IMR-90 (cell line): ENCODE measurements at regions not wholly inside any gene's neighbourhood (a gene's known extent, or its start where the extent isn't known, plus 50 kb on each side); places are given as distances from the start of the nearest gene placed in this dataset.

ENCODE experiments used
- ATAC-seq: fragments of 200-7000 bp; cut with Tn5 transposase; 2 replicates; pipeline ENCODE4 v1.9.1; 2020; ENCODE audit warnings: low read depth, mild to moderate bottlenecking, moderate library complexity
- BruUV-seq: library from RNA; stranded (reverse); fragments of 400-500 nt; replicated peaks from 2 replicates; lab custom pipeline; 2021; lab: Mats Ljungman, UMichigan
- CTCF ChIA-PET: fragments of 300-600 bp; formaldehyde crosslinking; extraction: SDS; loops from one replicate; lab custom pipeline; 2021; ENCODE audit warnings: antibody characterized with exemption; lab: Yijun Ruan, JAX
- POLR2A ChIA-PET: fragments of 300-600 bp; sonication (Branson Sonifier 250); formaldehyde crosslinking; loops from one replicate; lab custom pipeline; 2022; ENCODE audit warnings: antibody characterized with exemption; ENCODE audit not compliant: unreplicated experiment; lab: Charles Lee
- DNase-seq: peaks from one replicate; pipeline ENCODE4 v3.0.0; 2013
- H2AFZ ChIP-seq: replicated peaks from 2 replicates; pipeline ENCODE3; 2013; ENCODE audit warnings: low read length, mild to moderate bottlenecking; ENCODE audit not compliant: poor library complexity
- H2AK5ac ChIP-seq: 2 replicates; pipeline ENCODE4 v1.6.1; 2013; ENCODE audit warnings: low read depth, low read length, inconsistent platforms
- H2AK9ac ChIP-seq: replicated peaks from 2 replicates; pipeline ENCODE3; 2013; ENCODE audit warnings: mild to moderate bottlenecking, low read depth, low read length, moderate library complexity; ENCODE audit not compliant: poor library complexity
- H2BK120ac ChIP-seq: 2 replicates; pipeline ENCODE4 v1.6.1; 2013; ENCODE audit warnings: low read depth, low read length, inconsistent platforms
- H2BK15ac ChIP-seq: 3 replicates; pipeline ENCODE4 v1.6.1; 2013; ENCODE audit warnings: low read depth, low read length, inconsistent platforms
- H2BK20ac ChIP-seq: 2 replicates; pipeline ENCODE4 v1.6.1; 2013; ENCODE audit warnings: low read depth, mild to moderate bottlenecking, inconsistent platforms, low read length, moderate library complexity
- H2BK5ac ChIP-seq: 2 replicates; pipeline ENCODE4 v1.6.1; 2013; ENCODE audit warnings: mild to moderate bottlenecking, low read depth, low read length, inconsistent platforms; ENCODE audit not compliant: poor library complexity, severe bottlenecking
- H3K14ac ChIP-seq: replicated peaks from 2 replicates; pipeline ENCODE4 v1.6.1; 2013; ENCODE audit warnings: low read depth, low read length, inconsistent platforms
- H3K18ac ChIP-seq: 2 replicates; pipeline ENCODE4 v1.6.1; 2013; ENCODE audit warnings: low read depth, low read length, control low read depth
- H3K23ac ChIP-seq: 2 replicates; pipeline ENCODE4 v1.6.1; 2013; ENCODE audit warnings: low read depth, low read length, inconsistent platforms
- H3K27ac ChIP-seq: 2 replicates; pipeline ENCODE4 v1.5.1; 2013; ENCODE audit warnings: mild to moderate bottlenecking, control low read depth, low read length; ENCODE audit not compliant: insufficient read depth
- H3K27me3 ChIP-seq: 2 replicates; pipeline ENCODE4 v1.6.1; 2013; ENCODE audit warnings: low read length; ENCODE audit not compliant: control insufficient read depth, insufficient read depth
- H3K36me3 ChIP-seq: 2 replicates; pipeline ENCODE4 v1.6.1; 2013; ENCODE audit warnings: low read length, mixed read lengths; ENCODE audit not compliant: control insufficient read depth, insufficient read depth
- H3K4ac ChIP-seq: 2 replicates; pipeline ENCODE4 v1.6.1; 2013; ENCODE audit warnings: low read depth, low read length, inconsistent platforms
- H3K4me1 ChIP-seq: 2 replicates; pipeline ENCODE4 v1.6.1; 2013; ENCODE audit warnings: low read length, mixed read lengths; ENCODE audit not compliant: control insufficient read depth, insufficient read depth
- H3K4me2 ChIP-seq: 2 replicates; pipeline ENCODE4 v1.6.1; 2013; ENCODE audit warnings: low read depth, mild to moderate bottlenecking, control low read depth, low read length, moderate library complexity
- H3K4me3 ChIP-seq: 2 replicates; pipeline ENCODE4 v1.5.1; 2013; ENCODE audit warnings: low read depth, mild to moderate bottlenecking, control low read depth, low read length, moderate library complexity; ENCODE audit not compliant: insufficient read depth
- H3K56ac ChIP-seq: 2 replicates; pipeline ENCODE4 v1.6.1; 2013; ENCODE audit warnings: low read length, inconsistent platforms; ENCODE audit not compliant: insufficient read depth; ENCODE audit errors: extremely low read depth
- H3K79me1 ChIP-seq, 2 experiments: 2 replicates each; pipeline ENCODE4 v1.6.1; 2013; ENCODE audit warnings: low read length in 2 of 2, inconsistent platforms in 1 of 2, low read depth in 1 of 2
- H3K9ac ChIP-seq: 2 replicates; pipeline ENCODE4 v1.6.1; 2013; ENCODE audit warnings: low read depth, low read length, control low read depth
- H3K9me1 ChIP-seq: 2 replicates; pipeline ENCODE4 v1.6.1; 2013; ENCODE audit warnings: low read length, inconsistent platforms; ENCODE audit not compliant: insufficient read depth
- H3K9me3 ChIP-seq: 2 replicates; pipeline ENCODE4 v1.6.1; 2013; ENCODE audit warnings: low read length; ENCODE audit not compliant: control insufficient read depth, insufficient read depth
- H4K20me1 ChIP-seq: 2 replicates; pipeline ENCODE4 v1.6.1; 2013; ENCODE audit warnings: low read length, inconsistent platforms; ENCODE audit not compliant: insufficient read depth
- H4K5ac ChIP-seq: 2 replicates; pipeline ENCODE4 v1.6.1; 2013; ENCODE audit warnings: mild to moderate bottlenecking, low read depth, low read length, control low read depth
- H4K8ac ChIP-seq, 2 experiments: 2 replicates each; pipeline ENCODE4 v1.6.1; 2013; ENCODE audit warnings: low read depth in 2 of 2, low read length in 2 of 2, control low read depth in 1 of 2, inconsistent platforms in 1 of 2
- H4K91ac ChIP-seq: 2 replicates; pipeline ENCODE4 v1.6.1; 2013; ENCODE audit warnings: low read depth, low read length, inconsistent platforms; ENCODE audit not compliant: insufficient read depth
- BHLHE40 ChIP-seq: fragments of 150-350 bp; IDR thresholded peaks from 2 replicates; pipeline ENCODE4 v1.6.1; 2016; ENCODE audit warnings: mild to moderate bottlenecking, low read depth, low read length
- CEBPB ChIP-seq: IDR thresholded peaks from 2 replicates; pipeline ENCODE4 v1.6.1; 2012; ENCODE audit warnings: low read depth, low read length, improper control_type of control experiment
- CHD1 ChIP-seq: IDR thresholded peaks from 2 replicates; pipeline ENCODE4 v1.6.1; 2012; ENCODE audit warnings: low read depth, low read length, improper control_type of control experiment
- CTCF ChIP-seq: conservative IDR thresholded peaks from 2 replicates; pipeline ENCODE4 v1.5.1; 2012; ENCODE audit warnings: mild to moderate bottlenecking, low read depth, low read length, improper control_type of control experiment
- ELK1 ChIP-seq: fragments of 150-350 bp; IDR thresholded peaks from 2 replicates; pipeline ENCODE4 v1.6.1; 2016; ENCODE audit warnings: low read depth, mild to moderate bottlenecking, low read length, moderate library complexity, borderline replicate concordance
- FOS ChIP-seq: fragments of 150-350 bp; IDR thresholded peaks from 2 replicates; pipeline ENCODE4 v1.6.1; 2016; ENCODE audit warnings: low read depth, low read length
- MAFK ChIP-seq: IDR thresholded peaks from 2 replicates; pipeline ENCODE4 v1.6.1; 2012; ENCODE audit warnings: low read depth, low read length, improper control_type of control experiment
- MAZ ChIP-seq: IDR thresholded peaks from 2 replicates; pipeline ENCODE4 v1.6.1; 2012; ENCODE audit warnings: low read depth, mild to moderate bottlenecking, low read length, improper control_type of control experiment, moderate library complexity, borderline replicate concordance
- MXI1 ChIP-seq: IDR thresholded peaks from 2 replicates; pipeline ENCODE4 v1.6.1; 2012; ENCODE audit warnings: low read depth, mild to moderate bottlenecking, low read length, moderate library complexity, borderline replicate concordance
- NFE2L2 ChIP-seq: fragments of 150-350 bp; IDR thresholded peaks from 2 replicates; pipeline ENCODE4 v1.6.1; 2016; ENCODE audit warnings: low read depth, mild to moderate bottlenecking, low read length
- POLR2A ChIP-seq: IDR thresholded peaks from 2 replicates; pipeline ENCODE4 v1.6.1; 2012; ENCODE audit warnings: mild to moderate bottlenecking, low read depth, low read length
- RAD21 ChIP-seq: IDR thresholded peaks from 2 replicates; pipeline ENCODE4 v1.6.1; 2012; ENCODE audit warnings: low read length, improper control_type of control experiment
- RCOR1 ChIP-seq: IDR thresholded peaks from 2 replicates; pipeline ENCODE4 v1.6.1; 2012; ENCODE audit warnings: mild to moderate bottlenecking, low read length, improper control_type of control experiment; ENCODE audit not compliant: insufficient replicate concordance
- RFX5 ChIP-seq: IDR thresholded peaks from 2 replicates; pipeline ENCODE4 v1.8.0; 2012; ENCODE audit warnings: low read depth, mild to moderate bottlenecking, low read length, moderate library complexity
- SMC3 ChIP-seq: fragments of 150-350 bp; IDR thresholded peaks from 2 replicates; pipeline ENCODE4 v1.6.1; 2016; ENCODE audit warnings: low read depth, mild to moderate bottlenecking, antibody characterized with exemption, low read length, moderate library complexity
- WGBS, 2 experiments: methylation state at CpG; one replicate each; pipeline versions ENCODE4 v1.1.5 to v1.1.7; 2013; ENCODE audit warnings: missing lambda C conversion rate in 2 of 2; ENCODE audit not compliant: insufficient read length in 1 of 2; ENCODE audit errors: extremely low coverage in 2 of 2; 5-methylcytosine and 5-hydroxymethylcytosine counted together
- dilution Hi-C: fragments of 300-500 bp; cut with HindIII; formaldehyde crosslinking; loops from one replicate; pipeline ENCODE4 v1.14.3; 2018; ENCODE audit warnings: low sequenced_read_pairs; ENCODE audit not compliant: unreplicated experiment
- in situ Hi-C: fragments of 300-500 bp; cut with MboI; formaldehyde crosslinking; loops from 3 replicates; pipeline ENCODE4 v1.14.3; 2019; ENCODE audit warnings: low sequenced_read_pairs, inconsistent platforms, mixed read lengths
- intact Hi-C: fragments of 100-400 bp; cut with micrococcal nuclease; formaldehyde crosslinking; loops from 2 replicates; pipeline ENCODE4 v1.10.0; 2022
- TF ChIP-seq, protein P1 (sequence below): fragments of 150-350 bp; IDR thresholded peaks from 2 replicates; pipeline ENCODE4 v1.6.1; 2017; ENCODE audit warnings: mild to moderate bottlenecking, antibody characterized with exemption, low read length, low read depth

DNA sequence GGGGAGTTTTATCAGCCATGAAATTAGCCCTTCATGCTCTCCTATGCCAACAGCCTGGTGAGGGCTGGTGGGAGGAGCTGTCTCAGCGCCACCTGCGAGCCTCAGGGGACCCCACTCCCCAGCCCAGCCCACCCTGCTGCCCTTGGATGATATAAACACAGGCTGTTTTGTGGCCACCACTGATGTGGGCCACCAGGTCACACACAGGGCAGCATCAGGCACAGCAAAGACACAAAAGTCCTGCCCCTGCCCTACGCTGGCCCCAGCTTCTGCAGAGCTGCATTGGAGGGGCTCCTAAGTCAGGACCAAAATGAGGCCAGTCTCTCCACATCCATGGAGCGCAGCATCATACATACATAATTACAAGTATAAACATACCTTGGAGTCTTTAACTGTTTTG lies 110.6 kb upstream of the TEX51 start:
- no peak overlapping the region for H4K8ac ChIP-seq
- H2BK20ac ChIP-seq = no peak overlapping the region
- no peak overlapping the region for H3K23ac ChIP-seq
- no peak overlapping the region for H3K4me3 ChIP-seq
- WGBS, 2 experiments = no CpG with 5 or more reads among the region's 4 CpGs
- H2AK5ac ChIP-seq = no peak overlapping the region
- H3K27ac ChIP-seq = no peak overlapping the region
- DNase-seq = no peak
- no peaks in the 10 kb centered on the region; the same call in 1 of the 2 replicates for H3K27me3 ChIP-seq
- H3K79me1 ChIP-seq = no peaks in the 10 kb centered on the region
- no peak overlapping the region for H2BK120ac ChIP-seq
- no peak overlapping the region for H2BK5ac ChIP-seq
- no peaks in the 10 kb centered on the region for H4K20me1 ChIP-seq
- no peak overlapping the region for H3K4me2 ChIP-seq
- H4K5ac ChIP-seq = no peak overlapping the region
- no peak overlapping the region for H3K4ac ChIP-seq
- intact Hi-C loops (no loop called here), in situ Hi-C loops (no loop called here), dilution Hi-C loops (no loop called here)
- no peak overlapping the region for H3K56ac ChIP-seq
- no peaks in the 10 kb centered on the region for H3K4me1 ChIP-seq
- ChIA-PET POLR2A (no interaction called here), CTCF (no interaction called here)
- H3K36me3 ChIP-seq = no peaks in the 10 kb centered on the region
- TF ChIP-seq RFX5 (no peak), RAD21 (no peak), MAZ (no peak), MXI1 (no peak), CEBPB (no peak), NFE2L2 (no peak), CTCF (no peak), BHLHE40 (no peak), FOS (no peak), CHD1 (no peak), ELK1 (no peak), SMC3 (no peak), MAFK (no peak), POLR2A (no peak), RCOR1 (no peak)
- TF ChIP-seq, protein P1, sequence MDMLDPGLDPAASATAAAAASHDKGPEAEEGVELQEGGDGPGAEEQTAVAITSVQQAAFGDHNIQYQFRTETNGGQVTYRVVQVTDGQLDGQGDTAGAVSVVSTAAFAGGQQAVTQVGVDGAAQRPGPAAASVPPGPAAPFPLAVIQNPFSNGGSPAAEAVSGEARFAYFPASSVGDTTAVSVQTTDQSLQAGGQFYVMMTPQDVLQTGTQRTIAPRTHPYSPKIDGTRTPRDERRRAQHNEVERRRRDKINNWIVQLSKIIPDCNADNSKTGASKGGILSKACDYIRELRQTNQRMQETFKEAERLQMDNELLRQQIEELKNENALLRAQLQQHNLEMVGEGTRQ = no peak
- H3K9ac ChIP-seq = no peak overlapping the region
- no peak overlapping the region for H4K91ac ChIP-seq
- H2BK15ac ChIP-seq = no peak overlapping the region
- no peaks in the 10 kb centered on the region for H3K9me1 ChIP-seq
- no peak overlapping the region for H3K14ac ChIP-seq
- no peak for ATAC-seq
- BruUV-seq = no TSS peak
- no peak overlapping the region for H2AFZ ChIP-seq
- H3K9me3 ChIP-seq = no peaks in the 10 kb centered on the region
- no peak overlapping the region for H2AK9ac ChIP-seq
- no peak overlapping the region for H3K18ac ChIP-seq
